GM18519 (cell line): ENCODE measurements at regions not wholly inside any gene's neighbourhood (a gene's known extent, or its start where the extent isn't known, plus 50 kb on each side); places are given as distances from the start of the nearest gene placed in this dataset.

ENCODE experiments used
- ATAC-seq: cut with Tn5 transposase; IDR thresholded peaks from one replicate; pipeline ENCODE4 v1.9.1; 2021; ENCODE audit warnings: mild to moderate bottlenecking, moderate library complexity; ENCODE audit not compliant: unreplicated experiment, low FRiP score

- no peak for ATAC-seq
Measured at GRCh38 chr18:46290440-46291020, 186.3 kb downstream of the HAUS1 start.

- ATAC-seq = no peak
Measured at GRCh38 chr18:46291149-46291548, 187.0 kb downstream of the HAUS1 start.

- no peak for ATAC-seq
Measured at GRCh38 chr18:46293742-46294181, 189.6 kb downstream of the HAUS1 start.

GRCh38 chr18:46294318-46294717 is 190.1 kb downstream of the HAUS1 start:
- no peak for ATAC-seq

GRCh38 chr18:46294751-46295150 is 190.6 kb downstream of the HAUS1 start:
- no peak for ATAC-seq

GRCh38 chr18:46295416-46295815 is 191.2 kb downstream of the HAUS1 start:
- ATAC-seq = no peak

- no peak for ATAC-seq
Measured at GRCh38 chr18:46296656-46297055, 192.5 kb downstream of the HAUS1 start.

GRCh38 chr18:46297124-46297523 is 192.9 kb downstream of the HAUS1 start:
- ATAC-seq = no peak

- ATAC-seq = no peak
Measured at GRCh38 chr18:46297621-46298020, 193.4 kb downstream of the HAUS1 start.

GRCh38 chr18:46298511-46298910 is 194.3 kb downstream of the HAUS1 start:
- no peak for ATAC-seq

GRCh38 chr18:46299465-46300008 is 195.4 kb downstream of the HAUS1 start:
- no peak for ATAC-seq

GRCh38 chr18:46301081-46301480 is 196.9 kb downstream of the HAUS1 start:
- no peak for ATAC-seq

- no peak for ATAC-seq
Measured at GRCh38 chr18:46301571-46301970, 197.4 kb downstream of the HAUS1 start.

GRCh38 chr18:46302528-46303485 is 198.6 kb downstream of the HAUS1 start:
- ATAC-seq = no peak

- ATAC-seq = no peak
Measured at GRCh38 chr18:46310258-46310657, 206.1 kb downstream of the HAUS1 start.

- ATAC-seq = no peak
Measured at GRCh38 chr18:46310675-46311345, 206.6 kb downstream of the HAUS1 start.

- no peak for ATAC-seq
Measured at GRCh38 chr18:46311491-46311890, 207.3 kb downstream of the HAUS1 start.

GRCh38 chr18:46312221-46312620 is 208.0 kb downstream of the HAUS1 start:
- ATAC-seq = no peak

GRCh38 chr18:46313521-46313920 is 209.3 kb downstream of the HAUS1 start:
- ATAC-seq = no peak

GRCh38 chr18:46314011-46314410 is 209.8 kb downstream of the HAUS1 start:
- no peak for ATAC-seq

- ATAC-seq = no peak
Measured at GRCh38 chr18:46315161-46315560, 211.0 kb downstream of the HAUS1 start.
